ENCODE measurements at regions not wholly inside any gene's neighbourhood (a gene's known extent, or its start where the extent isn't known, plus 50 kb on each side); places are given as distances from the start of the nearest gene placed in this dataset.

GRCh38 chr2:160920061-160920460 is 240.2 kb upstream of the TANK start:
- no peak for TF ChIP-seq YY1 (IDR thresholded peaks at IDR 0.05; ENCODE audit: insufficient read depth, insufficient read length)
- TF ChIP-seq ZNF274 (IDR thresholded peaks at IDR 0.05; ENCODE audit: low read depth, low read length), result no peak
